A673 (cell line): ENCODE measurements at regions not wholly inside any gene's neighbourhood (a gene's known extent, or its start where the extent isn't known, plus 50 kb on each side); places are given as distances from the start of the nearest gene placed in this dataset.

Experiments used
- BruUV-seq: library from RNA; stranded (reverse); fragments of 400-500 nt; replicated peaks from 2 replicates; lab custom pipeline; 2021; lab: Mats Ljungman, UMichigan
- CTCF ChIA-PET: fragments of 300-600 bp; sonication (Branson Sonifier 250); formaldehyde crosslinking; loops from one replicate; lab custom pipeline; 2022; ENCODE audit warnings: antibody characterized with exemption; lab: Charles Lee
- POLR2A ChIA-PET: fragments of 300-600 bp; sonication (Branson Sonifier 250); formaldehyde crosslinking; loops from one replicate; lab custom pipeline; 2022; ENCODE audit warnings: antibody characterized with exemption; ENCODE audit not compliant: low non-redundant PET; lab: Charles Lee
- DNase-seq: peaks from one replicate; pipeline ENCODE4 v3.0.0-alpha.2; 2015; ENCODE audit warnings: low spot score
- H3K27ac ChIP-seq: fragments of 200-600 bp; sonication (generic); 2 replicates; pipeline ENCODE4 v1.5.1; 2016; ENCODE audit warnings: mixed run types, low read depth, mild to moderate bottlenecking, mixed read lengths, antibody characterized with exemption, low read length; ENCODE audit not compliant: poor library complexity, severe bottlenecking
- H3K27me3 ChIP-seq: fragments of 200-600 bp; sonication (generic); replicated peaks from 2 replicates; pipeline ENCODE4 v1.6.1; 2017; ENCODE audit warnings: mixed run types, low read depth, mild to moderate bottlenecking, mixed read lengths, antibody characterized with exemption, low read length; ENCODE audit not compliant: insufficient read depth, poor library complexity
- H3K36me3 ChIP-seq: fragments of 200-600 bp; sonication (generic); 2 replicates; pipeline ENCODE4 v1.6.1; 2016; ENCODE audit warnings: mixed run types, mild to moderate bottlenecking, mixed read lengths, antibody characterized with exemption, low read length; ENCODE audit not compliant: insufficient read depth, poor library complexity, severe bottlenecking
- H3K4me1 ChIP-seq: fragments of 200-600 bp; sonication (generic); 2 replicates; pipeline ENCODE4 v1.6.1; 2017; ENCODE audit warnings: mixed run types, mild to moderate bottlenecking, mixed read lengths, antibody characterized with exemption, low read length; ENCODE audit not compliant: insufficient read depth, poor library complexity, severe bottlenecking
- H3K4me3 ChIP-seq: fragments of 200-600 bp; sonication (generic); 2 replicates; pipeline ENCODE4 v1.5.1; 2016; ENCODE audit warnings: low read depth, mixed run types, mild to moderate bottlenecking, mixed read lengths, low read length; ENCODE audit not compliant: poor library complexity, severe bottlenecking
- H3K9me3 ChIP-seq: fragments of 200-600 bp; sonication (generic); 2 replicates; pipeline ENCODE4 v1.6.1; 2016; ENCODE audit warnings: mixed run types, low read depth, mild to moderate bottlenecking, mixed read lengths, antibody characterized with exemption, low read length; ENCODE audit not compliant: poor library complexity, severe bottlenecking
- CTCF ChIP-seq: fragments of 300-800, 200-600 bp; sonication (generic); conservative IDR thresholded peaks from 2 replicates; pipeline ENCODE4 v1.5.1; 2017; ENCODE audit warnings: low read depth, mild to moderate bottlenecking, antibody characterized with exemption, low read length, moderate library complexity, mixed read lengths
- EZH2 ChIP-seq: fragments of 200-600 bp; sonication (generic); IDR thresholded peaks from 2 replicates; pipeline ENCODE4 v1.6.1; 2017; ENCODE audit warnings: borderline replicate concordance, low read depth, mild to moderate bottlenecking, mixed read lengths, antibody characterized with exemption, low read length; ENCODE audit not compliant: poor library complexity, severe bottlenecking
- intact Hi-C: fragments of 100-400 bp; cut with micrococcal nuclease; formaldehyde crosslinking; loops from one replicate; pipeline ENCODE4 v1.10.0; 2022; ENCODE audit not compliant: unreplicated experiment

GRCh38 chr7:148472406-148472805 lies 118.2 kb upstream of the C7orf33 start:
- TF ChIP-seq CTCF (no peak), EZH2 (no peak)
- Histone ChIP-seq H3K4me3 (no peak overlapping the region), H3K36me3 (no peaks in the 10 kb centered on the region), H3K27me3 (no peaks in the 10 kb centered on the region), H3K9me3 (no peaks in the 10 kb centered on the region), H3K27ac (no peak overlapping the region), H3K4me1 (no peaks in the 10 kb centered on the region)
- intact Hi-C loops, result no loop called here
- ChIA-PET POLR2A (no interaction called here), CTCF (interaction anchor here (0.7 kb wide), 1 partner anchor 81 kb away, joined by 13 read pairs; no protein-coding TSS in a partner anchor)
- DNase-seq, result no peak
- BruUV-seq, result no TSS peak

GRCh38 chr7:148473703-148474480 lies 116.7 kb upstream of the C7orf33 start:
- H3K9me3 ChIP-seq, result no peaks in the 10 kb centered on the region
- H3K4me3 ChIP-seq, result no peak overlapping the region
- H3K4me1 ChIP-seq, result no peaks in the 10 kb centered on the region
- intact Hi-C loops, result no loop called here
- POLR2A ChIA-PET, result no interaction called here
- no peak overlapping the region for H3K27ac ChIP-seq
- no peaks in the 10 kb centered on the region for H3K27me3 ChIP-seq
- no peaks in the 10 kb centered on the region for H3K36me3 ChIP-seq
- BruUV-seq, result no TSS peak
- TF ChIP-seq CTCF, result no peak
- TF ChIP-seq EZH2, result no peak
- no peak for DNase-seq
- CTCF ChIA-PET, result no interaction called here

GRCh38 chr7:148474481-148475025 lies 116.0 kb upstream of the C7orf33 start:
- intact Hi-C loops, result no loop called here
- Histone ChIP-seq H3K27ac (no peak overlapping the region), H3K9me3 (no peaks in the 10 kb centered on the region), H3K4me1 (no peaks in the 10 kb centered on the region), H3K4me3 (no peak overlapping the region), H3K27me3 (no peaks in the 10 kb centered on the region), H3K36me3 (no peaks in the 10 kb centered on the region)
- TF ChIP-seq CTCF, result no peak
- no peak for TF ChIP-seq EZH2
- no TSS peak for BruUV-seq
- ChIA-PET POLR2A (no interaction called here), CTCF (no interaction called here)
- DNase-seq, result no peak
